Occipital lobe (tissue), 1 donor: ENCODE measurements at regions not wholly inside any gene's neighbourhood (a gene's known extent, or its start where the extent isn't known, plus 50 kb on each side); places are given as distances from the start of the nearest gene placed in this dataset.

ENCODE experiments used
- DNase-seq: peaks from one replicate; lab custom pipeline; 2025; lab: John Stamatoyannopoulos, UW

DNA sequence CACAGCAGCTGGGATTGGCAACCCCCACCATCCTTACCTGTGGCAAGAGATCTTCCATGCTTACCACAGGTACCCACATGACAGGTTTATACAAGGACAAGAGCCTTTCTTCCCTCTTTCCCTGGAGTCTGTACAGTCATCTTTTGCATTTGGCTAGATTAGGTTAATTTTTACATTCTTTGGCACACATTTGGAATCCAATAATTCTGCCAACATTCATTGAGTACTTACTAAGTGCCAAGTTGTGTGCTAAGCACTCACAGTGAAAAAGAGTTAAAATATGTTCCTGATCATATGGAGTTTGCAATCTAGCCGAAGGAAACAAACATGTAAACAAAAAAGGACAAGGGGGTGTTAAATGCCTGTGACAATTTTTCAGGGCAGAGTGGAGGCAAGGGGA, 50.0 kb upstream of the OPCML start:
- no peak for DNase-seq
